ENCODE measurements at regions not wholly inside any gene's neighbourhood (a gene's known extent, or its start where the extent isn't known, plus 50 kb on each side); places are given as distances from the start of the nearest gene placed in this dataset.
A peak's percentile ranks its signal among the peaks of the same experiment; 100 is the strongest.

DNA sequence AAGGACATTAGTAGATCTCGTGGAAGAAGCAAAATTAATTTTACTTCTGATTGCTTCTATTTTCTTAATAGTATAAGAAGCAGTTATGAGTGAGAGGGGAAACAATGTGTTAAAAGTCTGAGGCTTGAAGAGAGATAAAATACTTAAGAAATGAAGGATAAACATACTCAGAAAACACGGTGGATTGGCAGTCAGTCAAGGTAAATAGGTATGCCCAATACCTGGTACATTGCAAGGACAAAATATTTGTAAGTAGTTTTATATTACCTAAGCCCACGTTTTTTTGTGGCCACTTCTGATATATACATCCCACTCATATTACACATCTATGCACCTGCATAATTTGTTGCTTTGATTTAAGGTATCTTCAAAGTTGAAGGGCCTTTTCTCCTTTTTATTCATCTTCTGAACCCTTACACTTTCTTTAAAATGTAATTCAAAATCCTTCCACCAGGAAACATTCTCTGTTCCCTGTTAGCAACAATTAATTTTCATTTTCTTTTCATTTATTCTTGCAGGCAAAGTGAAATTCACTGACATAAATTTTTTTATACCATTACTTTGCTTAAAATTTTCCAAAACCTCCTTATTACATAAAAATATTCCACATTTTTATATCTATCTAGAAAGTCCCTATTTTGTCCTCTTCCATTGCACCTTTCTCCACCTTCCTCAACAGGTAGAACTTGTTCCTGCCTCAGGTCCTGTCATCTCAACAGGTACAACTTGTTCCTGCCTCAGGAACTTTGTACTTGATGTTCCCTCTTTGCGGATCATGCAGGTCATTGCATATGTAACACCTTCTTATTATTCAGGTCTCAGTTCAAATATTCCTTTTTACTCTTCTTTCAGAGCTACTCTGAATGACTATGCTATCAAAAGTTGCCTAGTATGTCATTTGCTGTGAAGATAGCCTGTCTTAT lies 755.7 kb upstream of the ALCAM start:
- ChIA-PET POLR2A (no interaction called here), CTCF (no interaction called here)
- TF ChIP-seq SP1 (IDR thresholded peaks at IDR 0.05) (no peak), BHLHE40 (IDR thresholded peaks at IDR 0.05; ENCODE audit: borderline replicate concordance) (no peak), ELF4 (IDR thresholded peaks at IDR 0.05) (no peak), CTBP1 (IDR thresholded peaks at IDR 0.05; ENCODE audit: borderline replicate concordance) (no peak), LEF1 (IDR thresholded peaks at IDR 0.05; ENCODE audit: borderline replicate concordance) (no peak), TARDBP (IDR thresholded peaks at IDR 0.05) (no peak), HDGF (IDR thresholded peaks at IDR 0.05; ENCODE audit: borderline replicate concordance) (no peak), L3MBTL2 (conservative IDR thresholded peaks at IDR 0.05) (no peak), ARNT (IDR thresholded peaks at IDR 0.05) (no peak), FOXM1 (IDR thresholded peaks at IDR 0.05; ENCODE audit: borderline replicate concordance) (no peak), SUZ12 (IDR thresholded peaks at IDR 0.05) (no peak), FOXA1 (IDR thresholded peaks at IDR 0.05) (no peak), NFRKB (IDR thresholded peaks at IDR 0.05) (no peak), FOXK2 (IDR thresholded peaks at IDR 0.05) (no peak), ZNF384 (IDR thresholded peaks at IDR 0.05) (no peak)
- TF ChIP-seq, protein P1, sequence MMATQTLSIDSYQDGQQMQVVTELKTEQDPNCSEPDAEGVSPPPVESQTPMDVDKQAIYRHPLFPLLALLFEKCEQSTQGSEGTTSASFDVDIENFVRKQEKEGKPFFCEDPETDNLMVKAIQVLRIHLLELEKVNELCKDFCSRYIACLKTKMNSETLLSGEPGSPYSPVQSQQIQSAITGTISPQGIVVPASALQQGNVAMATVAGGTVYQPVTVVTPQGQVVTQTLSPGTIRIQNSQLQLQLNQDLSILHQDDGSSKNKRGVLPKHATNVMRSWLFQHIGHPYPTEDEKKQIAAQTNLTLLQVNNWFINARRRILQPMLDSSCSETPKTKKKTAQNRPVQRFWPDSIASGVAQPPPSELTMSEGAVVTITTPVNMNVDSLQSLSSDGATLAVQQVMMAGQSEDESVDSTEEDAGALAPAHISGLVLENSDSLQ (IDR thresholded peaks at IDR 0.05) = no peak
- no peak for DNase-seq (ENCODE audit: extremely low spot score)

DNA sequence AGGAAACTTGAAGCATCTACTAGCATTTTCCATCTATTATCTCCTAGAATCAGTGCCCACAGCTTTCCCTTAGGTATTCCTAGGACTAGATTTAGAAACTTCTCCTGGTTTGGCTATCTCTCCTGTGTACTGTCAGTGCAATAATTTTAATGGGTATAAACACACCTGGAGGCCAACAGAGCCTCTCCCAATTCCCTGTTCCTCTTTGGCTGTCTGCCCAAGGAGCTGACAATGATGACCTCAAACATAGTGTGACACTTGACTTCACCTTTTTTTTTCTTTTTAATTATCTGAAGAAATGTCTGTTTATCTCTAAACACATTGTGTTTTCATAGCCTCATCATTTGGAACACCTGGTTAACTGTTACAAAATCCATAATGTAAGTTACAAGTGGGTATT lies 754.5 kb upstream of the ALCAM start:
- CTCF ChIA-PET = no interaction called here
- TF ChIP-seq, protein P1 (IDR thresholded peaks at IDR 0.05) = no peak
- TF ChIP-seq SP1 (IDR thresholded peaks at IDR 0.05) = no peak
- TF ChIP-seq FOXM1 (IDR thresholded peaks at IDR 0.05; ENCODE audit: borderline replicate concordance) = no peak
- no peak for TF ChIP-seq ELF4 (IDR thresholded peaks at IDR 0.05)
- TF ChIP-seq L3MBTL2 (conservative IDR thresholded peaks at IDR 0.05) = no peak
- no peak for TF ChIP-seq FOXA1 (IDR thresholded peaks at IDR 0.05)
- TF ChIP-seq FOXK2 (IDR thresholded peaks at IDR 0.05) = no peak
- TF ChIP-seq BHLHE40 (IDR thresholded peaks at IDR 0.05; ENCODE audit: borderline replicate concordance) = no peak
- no peak for TF ChIP-seq NFRKB (IDR thresholded peaks at IDR 0.05)
- no peak for TF ChIP-seq ARNT (IDR thresholded peaks at IDR 0.05)
- TF ChIP-seq HDGF (IDR thresholded peaks at IDR 0.05; ENCODE audit: borderline replicate concordance) = no peak
- no peak for TF ChIP-seq SUZ12 (IDR thresholded peaks at IDR 0.05)
- no peak for TF ChIP-seq CTBP1 (IDR thresholded peaks at IDR 0.05; ENCODE audit: borderline replicate concordance)
- no peak for TF ChIP-seq ZNF384 (IDR thresholded peaks at IDR 0.05)
- no peak for TF ChIP-seq LEF1 (IDR thresholded peaks at IDR 0.05; ENCODE audit: borderline replicate concordance)
- no peak for TF ChIP-seq TARDBP (IDR thresholded peaks at IDR 0.05)
- POLR2A ChIA-PET = no interaction called here
- no peak for DNase-seq (ENCODE audit: extremely low spot score)

DNA sequence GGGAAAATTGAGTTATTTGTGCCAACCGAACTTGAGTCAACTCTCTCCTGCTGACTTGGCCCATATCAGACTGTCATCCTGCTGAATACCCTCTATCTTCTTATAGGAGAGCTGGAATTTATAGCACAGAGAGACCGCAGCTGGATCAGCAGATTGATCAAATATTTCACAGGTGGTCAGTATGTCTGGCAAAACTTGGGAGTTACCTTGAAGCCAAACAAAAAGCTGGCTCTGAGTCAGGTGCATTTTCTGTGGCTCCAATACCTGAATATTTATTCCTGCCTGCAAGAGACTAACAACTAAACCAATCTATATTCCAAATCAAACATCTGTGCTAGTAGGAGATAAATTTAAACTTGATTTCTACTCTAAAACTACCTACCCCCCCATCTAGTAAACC lies 752.1 kb upstream of the ALCAM start:
- no peak for DNase-seq (ENCODE audit: extremely low spot score)
- CTCF ChIA-PET = no interaction called here
- POLR2A ChIA-PET = no interaction called here
- no peak for TF ChIP-seq FOXK2 (IDR thresholded peaks at IDR 0.05)
- no peak for TF ChIP-seq TARDBP (IDR thresholded peaks at IDR 0.05)
- no peak for TF ChIP-seq BHLHE40 (IDR thresholded peaks at IDR 0.05; ENCODE audit: borderline replicate concordance)
- TF ChIP-seq FOXM1 (IDR thresholded peaks at IDR 0.05; ENCODE audit: borderline replicate concordance) = no peak
- TF ChIP-seq, protein P1 (IDR thresholded peaks at IDR 0.05) = no peak
- no peak for TF ChIP-seq LEF1 (IDR thresholded peaks at IDR 0.05; ENCODE audit: borderline replicate concordance)
- no peak for TF ChIP-seq SUZ12 (IDR thresholded peaks at IDR 0.05)
- TF ChIP-seq SP1 (IDR thresholded peaks at IDR 0.05) = no peak
- TF ChIP-seq HDGF (IDR thresholded peaks at IDR 0.05; ENCODE audit: borderline replicate concordance) = no peak
- no peak for TF ChIP-seq L3MBTL2 (conservative IDR thresholded peaks at IDR 0.05)

DNA sequence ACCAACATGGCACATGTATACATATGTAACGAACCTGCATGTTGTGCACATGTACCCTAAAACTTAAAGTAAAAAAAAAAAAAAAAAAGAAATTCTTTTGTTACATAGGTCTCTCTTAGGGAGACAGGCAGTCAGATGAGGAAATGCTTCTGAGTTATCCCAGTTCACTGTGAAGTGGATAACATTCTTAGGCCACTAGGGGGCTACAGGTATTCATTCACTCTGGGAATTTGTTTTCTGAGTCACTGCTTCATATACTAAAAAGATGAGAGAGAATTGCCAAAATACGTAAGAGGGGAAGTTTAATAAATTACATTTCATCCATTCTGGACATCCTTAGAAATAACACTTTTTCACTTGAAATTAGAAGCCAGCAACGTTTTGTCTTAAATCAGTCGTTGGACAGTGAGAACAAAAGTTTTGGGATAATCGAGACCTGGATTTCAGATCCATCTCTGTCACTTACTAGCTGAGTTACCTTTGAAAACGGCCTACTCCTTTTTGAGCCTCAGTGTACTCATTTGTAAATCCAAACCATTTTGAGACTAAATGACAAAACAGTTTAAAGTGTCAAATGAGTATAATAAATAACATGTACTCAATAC lies 738.4 kb upstream of the ALCAM start:
- POLR2A ChIA-PET = no interaction called here
- DNase-seq (ENCODE audit: extremely low spot score) = peak; percentile 34
- CTCF ChIA-PET = no interaction called here
- no peak for TF ChIP-seq NFRKB (IDR thresholded peaks at IDR 0.05)
- TF ChIP-seq TARDBP (IDR thresholded peaks at IDR 0.05) = no peak
- no peak for TF ChIP-seq FOXK2 (IDR thresholded peaks at IDR 0.05)
- no peak for TF ChIP-seq SUZ12 (IDR thresholded peaks at IDR 0.05)
- TF ChIP-seq LEF1 (IDR thresholded peaks at IDR 0.05; ENCODE audit: borderline replicate concordance) = no peak
- no peak for TF ChIP-seq FOXA1 (IDR thresholded peaks at IDR 0.05)
- TF ChIP-seq CTBP1 (IDR thresholded peaks at IDR 0.05; ENCODE audit: borderline replicate concordance) = no peak
- TF ChIP-seq HDGF (IDR thresholded peaks at IDR 0.05; ENCODE audit: borderline replicate concordance) = no peak
- no peak for TF ChIP-seq ELF4 (IDR thresholded peaks at IDR 0.05)

- DNase-seq (ENCODE audit: extremely low spot score) = no peak
- CTCF ChIA-PET = no interaction called here
- POLR2A ChIA-PET = no interaction called here
- TF ChIP-seq TARDBP (IDR thresholded peaks at IDR 0.05) (no peak), HDGF (IDR thresholded peaks at IDR 0.05; ENCODE audit: borderline replicate concordance) (no peak), ZNF384 (IDR thresholded peaks at IDR 0.05) (no peak), CTBP1 (IDR thresholded peaks at IDR 0.05; ENCODE audit: borderline replicate concordance) (no peak), NFRKB (IDR thresholded peaks at IDR 0.05) (no peak), FOXK2 (IDR thresholded peaks at IDR 0.05) (no peak), ELF4 (IDR thresholded peaks at IDR 0.05) (no peak), L3MBTL2 (conservative IDR thresholded peaks at IDR 0.05) (no peak), SUZ12 (IDR thresholded peaks at IDR 0.05) (no peak), ARNT (IDR thresholded peaks at IDR 0.05) (no peak), FOXA1 (IDR thresholded peaks at IDR 0.05) (no peak), LEF1 (IDR thresholded peaks at IDR 0.05; ENCODE audit: borderline replicate concordance) (no peak), SP1 (IDR thresholded peaks at IDR 0.05) (no peak), FOXM1 (IDR thresholded peaks at IDR 0.05; ENCODE audit: borderline replicate concordance) (no peak), BHLHE40 (IDR thresholded peaks at IDR 0.05; ENCODE audit: borderline replicate concordance) (no peak)
- TF ChIP-seq, protein P1 (IDR thresholded peaks at IDR 0.05) = no peak
These were observed 737.7 kb upstream of the ALCAM start for GRCh38 chr3:104629038-104629437.

Measured in HEK293T (cell line).